Fibroblast of upper back skin (primary cell): ENCODE measurements at regions not wholly inside any gene's neighbourhood (a gene's known extent, or its start where the extent isn't known, plus 50 kb on each side); places are given as distances from the start of the nearest gene placed in this dataset.
"Not testable (repeated sequence)": the region's sequence is repeated elsewhere in the genome, so short reads cannot be mapped to it uniquely, and the experiment has no call there.

Experiments
- DNase-seq: peaks from one replicate; pipeline ENCODE4 v3.0.0-alpha.2; 2013

DNA sequence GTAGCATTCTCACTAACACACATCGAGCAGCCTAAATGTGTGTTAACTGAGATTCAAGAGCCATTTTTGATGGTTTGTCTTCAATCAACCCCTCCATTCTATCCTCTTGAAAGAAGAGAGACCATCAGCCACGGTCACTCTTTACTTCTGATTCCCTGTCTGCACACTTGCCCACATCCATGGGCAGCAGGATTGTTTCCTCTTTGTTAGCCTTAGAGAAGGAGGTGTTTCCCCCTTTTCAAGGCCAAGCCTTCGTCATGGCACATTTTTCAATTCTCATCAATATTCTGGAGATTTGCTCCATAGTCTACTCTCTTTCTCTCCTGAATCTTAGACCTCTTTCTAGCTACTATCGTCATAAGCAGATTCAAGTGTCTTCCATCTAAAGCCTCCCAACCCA is 522.4 kb upstream of the NAALADL2 start:
- no peak for DNase-seq

DNA sequence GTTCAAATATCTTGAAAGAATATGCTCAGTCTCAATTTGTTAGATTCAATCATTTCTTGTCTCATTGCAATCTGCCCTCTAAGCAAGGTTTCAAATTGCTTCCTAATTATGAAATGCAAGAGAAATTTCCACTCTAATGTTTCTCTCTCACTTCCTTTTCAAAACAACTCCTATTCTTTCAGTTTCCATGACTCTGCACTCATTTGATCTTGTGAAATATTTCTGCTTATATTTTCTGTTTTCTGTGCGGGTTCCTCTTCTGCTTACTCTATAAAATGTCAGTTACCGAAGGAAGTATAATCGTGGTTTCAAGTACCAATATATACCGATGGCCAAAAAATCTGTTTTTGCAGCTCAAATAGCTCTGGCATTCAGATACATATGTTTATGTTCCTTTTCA is 521.9 kb upstream of the NAALADL2 start:
- DNase-seq: no peak

DNA sequence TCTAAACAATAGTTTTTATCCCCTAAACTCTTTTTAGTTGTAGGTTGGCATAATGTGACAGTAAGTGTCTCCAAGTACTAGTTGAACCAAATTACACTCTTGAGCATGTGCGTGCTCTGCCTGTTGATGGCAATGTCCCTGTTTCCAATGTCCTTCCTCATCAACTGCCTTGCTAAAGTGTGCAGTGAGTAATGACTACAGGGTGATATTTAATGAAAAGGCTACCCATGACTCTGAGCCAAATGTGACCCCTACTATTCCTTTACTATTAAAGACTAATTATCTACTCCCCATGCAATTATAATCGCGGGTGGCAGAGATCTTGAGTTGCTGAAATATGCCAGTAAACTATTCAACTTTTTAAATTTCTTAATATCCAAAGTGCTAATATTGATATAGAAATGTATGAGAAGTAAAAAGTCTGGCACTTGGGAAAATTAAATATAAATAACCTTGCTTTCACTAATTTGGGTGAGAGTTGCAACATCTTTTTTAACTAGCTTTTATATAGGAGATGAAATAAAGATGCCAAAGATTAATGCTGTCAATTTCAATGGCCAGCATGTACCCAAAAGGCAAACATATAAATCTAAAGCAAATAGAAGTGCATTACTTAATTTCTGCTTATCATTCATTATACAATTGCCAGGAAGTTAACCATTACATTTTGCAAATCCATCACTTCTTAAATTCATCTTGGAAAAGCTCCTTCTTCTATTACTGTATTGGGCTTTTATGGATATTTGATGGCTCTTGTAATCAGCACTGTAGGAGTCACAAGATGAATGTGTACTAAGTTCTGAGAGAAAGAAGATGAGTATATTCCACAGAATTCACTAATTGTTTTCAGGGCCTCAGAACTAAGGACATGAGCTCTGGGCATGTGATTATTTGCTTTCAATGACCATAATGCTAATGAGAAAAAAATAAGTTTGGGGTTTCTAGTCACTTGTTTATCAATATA is 518.2 kb upstream of the NAALADL2 start:
- no peak for DNase-seq

GRCh38 chr3:174342171-174342570 is 517.0 kb upstream of the NAALADL2 start:
- DNase-seq: peak; percentile 77

DNA sequence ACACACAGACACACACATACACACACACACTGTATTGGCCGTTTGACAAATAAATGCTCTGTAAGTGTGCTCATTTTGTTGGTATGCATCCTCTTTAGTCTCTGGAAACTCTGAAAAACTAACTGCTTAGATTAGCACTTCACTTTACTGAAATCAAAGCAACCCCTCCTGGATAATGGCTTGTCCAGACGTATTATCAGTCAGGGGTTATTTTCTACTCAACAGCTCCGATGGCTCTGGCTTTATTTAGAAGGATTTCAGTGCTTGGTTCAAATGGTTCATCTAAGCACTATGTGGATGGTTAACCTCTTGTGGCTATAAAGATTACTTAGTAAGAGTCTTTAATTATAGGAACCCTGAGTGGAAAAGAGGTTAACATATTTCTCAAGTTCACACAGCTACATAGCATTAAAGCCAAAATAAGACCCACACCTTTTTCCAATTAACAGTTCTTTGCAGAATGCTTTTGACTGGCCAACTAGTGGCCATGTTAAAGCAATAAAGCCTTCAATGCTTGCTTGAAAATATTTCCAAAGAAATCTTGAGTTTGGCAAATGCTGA is 516.1 kb upstream of the NAALADL2 start:
- DNase-seq: peak; percentile 83

DNA sequence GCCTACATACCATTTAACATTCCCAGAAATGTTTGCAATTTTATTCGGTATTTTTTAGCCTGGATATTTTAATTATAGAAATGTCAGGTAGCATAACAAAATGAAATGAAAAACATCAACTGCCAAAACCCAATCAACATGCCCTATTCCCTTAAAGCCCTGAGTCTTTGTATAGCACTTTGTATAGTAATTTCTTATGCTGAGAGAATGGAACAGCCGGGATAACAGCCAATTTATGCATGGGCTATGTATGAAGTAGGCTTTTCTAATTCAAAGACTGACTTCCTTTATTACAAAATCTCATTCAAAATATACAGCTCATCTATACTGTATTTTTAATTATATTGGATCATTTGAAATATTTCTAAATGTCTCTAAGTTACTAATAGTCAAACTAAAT is 513.0 kb upstream of the NAALADL2 start:
- DNase-seq: no peak

DNA sequence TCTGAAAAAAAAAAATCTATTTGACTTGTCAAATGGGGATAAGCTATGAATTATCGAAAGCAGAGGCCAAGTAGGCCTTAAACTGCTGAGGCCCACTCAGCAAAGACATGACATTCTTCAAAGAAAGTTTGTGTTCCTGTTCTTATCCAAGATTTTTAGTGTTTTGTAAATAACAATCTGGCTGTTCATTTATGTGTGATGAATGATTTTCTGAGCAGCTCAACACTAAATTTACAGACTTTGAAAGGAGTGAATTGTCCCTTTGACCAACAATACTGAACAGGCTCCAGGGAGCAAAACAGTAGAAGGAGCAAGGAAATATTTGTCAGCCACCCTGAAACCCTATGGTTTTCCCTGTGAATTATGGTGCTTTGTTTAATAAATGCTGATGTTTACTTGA is 512.6 kb upstream of the NAALADL2 start:
- no peak for DNase-seq

- DNase-seq: no peak
These were observed 511.5 kb upstream of the NAALADL2 start for GRCh38 chr3:174347474-174348138.

DNA sequence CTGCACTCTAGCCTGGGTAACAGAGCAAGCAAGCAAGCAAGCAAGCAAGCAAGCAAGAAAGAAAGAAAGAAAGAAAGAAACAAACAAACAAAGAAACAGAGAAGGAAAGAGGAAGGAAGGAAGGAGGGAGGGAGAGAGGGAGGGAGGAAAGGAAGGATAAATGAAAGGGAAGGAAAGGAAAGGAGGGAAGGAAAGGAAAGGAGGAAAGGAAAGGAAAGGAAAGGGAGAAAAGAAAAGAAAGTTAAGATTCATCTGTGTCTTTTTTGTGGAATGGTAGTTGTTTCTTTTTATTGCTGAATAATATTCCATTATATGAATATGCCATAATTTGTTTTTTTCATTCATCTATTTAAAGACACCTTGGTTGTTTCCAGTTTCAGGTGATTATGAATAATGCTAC is 506.9 kb upstream of the NAALADL2 start:
- DNase-seq: no peak

- peak; percentile 42 for DNase-seq
These were observed 503.6 kb upstream of the NAALADL2 start for GRCh38 chr3:174355505-174355904.

DNA sequence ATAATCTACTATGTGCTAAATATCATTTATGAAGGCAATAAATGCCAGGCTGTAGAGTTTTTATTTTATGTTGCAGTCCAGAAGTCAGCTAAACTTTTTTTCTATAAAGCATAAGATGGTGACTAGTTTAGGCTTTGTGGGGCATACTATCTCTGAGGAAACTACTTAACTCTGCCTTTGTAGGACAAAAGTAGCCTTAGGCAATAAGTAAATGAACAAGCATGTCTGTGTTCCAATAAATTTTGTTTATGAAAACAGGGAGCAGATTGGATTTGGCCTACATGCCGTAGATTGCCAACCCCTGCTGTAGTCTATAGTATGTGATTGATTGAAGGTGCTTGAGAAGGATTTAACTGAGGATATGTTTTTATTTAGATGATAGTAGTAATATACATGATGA is 502.5 kb upstream of the NAALADL2 start:
- no peak for DNase-seq

DNA sequence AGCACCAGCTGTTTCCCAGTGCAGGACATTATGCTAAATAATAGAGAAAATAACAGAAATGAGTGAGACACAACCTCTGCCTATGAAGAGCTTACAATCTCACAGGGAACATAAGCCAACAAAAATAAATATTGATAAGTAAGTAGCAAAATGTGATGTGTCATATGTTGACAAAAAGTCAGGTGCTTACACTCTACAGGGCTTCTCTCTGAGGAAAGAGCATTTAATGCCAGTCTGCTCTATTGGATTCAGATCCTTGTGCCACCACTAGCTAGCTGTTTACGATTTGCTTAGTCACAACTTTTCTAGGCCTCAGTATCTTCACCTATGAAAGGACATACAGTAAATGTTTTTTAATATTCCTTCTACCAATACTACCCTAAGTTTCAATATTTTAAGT is 500.9 kb upstream of the NAALADL2 start:
- DNase-seq: no peak

DNA sequence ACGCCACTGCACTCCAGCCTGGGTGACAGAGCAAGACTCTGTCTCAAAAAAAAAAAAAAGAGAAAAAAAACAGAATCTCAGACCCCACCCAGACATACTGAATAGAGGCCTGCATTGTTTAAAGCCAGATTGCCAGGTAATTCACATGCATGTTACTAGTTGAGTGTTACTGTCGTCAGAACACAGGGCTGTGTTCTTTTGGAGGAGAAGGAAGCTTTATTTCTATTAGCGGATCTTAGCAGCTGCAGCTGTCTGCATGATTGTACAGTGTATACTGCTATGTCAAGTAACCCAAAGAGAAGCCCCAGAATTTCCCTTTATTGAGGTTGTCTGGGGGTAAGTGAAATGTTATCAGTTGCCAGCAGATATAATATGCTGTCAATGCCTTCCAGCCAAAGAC is 496.6 kb upstream of the NAALADL2 start:
- no peak for DNase-seq

DNA sequence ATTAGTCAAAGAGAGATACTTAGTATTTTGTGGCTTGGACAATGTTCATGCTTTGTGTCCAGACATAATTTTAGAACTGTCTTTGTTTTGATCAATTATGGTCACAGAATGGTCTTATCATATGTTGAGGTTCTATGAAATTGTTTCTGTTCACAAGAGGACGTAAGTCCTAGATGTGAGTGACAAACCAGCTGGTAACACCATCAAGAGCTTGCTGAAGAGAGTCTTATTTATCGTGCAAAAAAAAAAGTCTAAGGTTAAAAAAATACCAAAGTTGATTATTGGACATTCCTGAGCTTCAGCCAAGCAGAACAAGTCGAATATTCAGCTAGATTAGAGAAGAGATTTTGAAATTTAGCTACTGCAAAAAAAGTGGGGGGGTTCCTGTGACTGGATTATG is 495.9 kb upstream of the NAALADL2 start:
- peak; percentile 25 for DNase-seq

- no peak for DNase-seq
These were observed 493.3 kb upstream of the NAALADL2 start for GRCh38 chr3:174365796-174366195.

GRCh38 chr3:174366904-174367303 is 492.2 kb upstream of the NAALADL2 start:
- not testable (repeated sequence) for DNase-seq

DNA sequence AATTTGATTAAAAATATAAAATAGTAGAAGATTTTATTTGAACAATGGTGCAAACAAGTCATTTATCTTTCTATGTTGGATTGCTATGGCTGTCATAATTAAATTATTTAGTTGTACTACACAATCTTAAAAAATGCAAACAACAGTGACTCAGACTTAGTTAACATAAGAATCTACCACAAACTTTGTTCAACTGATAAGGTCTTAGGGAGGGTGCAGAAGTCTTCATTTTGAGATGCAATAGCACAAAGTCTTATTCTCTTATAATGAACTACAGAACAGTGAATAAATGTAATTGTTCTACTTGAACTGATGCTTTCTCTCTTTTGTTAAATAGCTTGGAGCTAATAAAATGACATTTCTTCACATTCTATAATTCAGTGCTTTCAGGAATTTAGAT is 482.8 kb upstream of the NAALADL2 start:
- no peak for DNase-seq

GRCh38 chr3:174377096-174377495 is 482.0 kb upstream of the NAALADL2 start:
- no peak for DNase-seq

- no peak for DNase-seq
These were observed 481.4 kb upstream of the NAALADL2 start for GRCh38 chr3:174377684-174378083.

GRCh38 chr3:174382878-174383277 is 476.3 kb upstream of the NAALADL2 start:
- DNase-seq: no peak

DNA sequence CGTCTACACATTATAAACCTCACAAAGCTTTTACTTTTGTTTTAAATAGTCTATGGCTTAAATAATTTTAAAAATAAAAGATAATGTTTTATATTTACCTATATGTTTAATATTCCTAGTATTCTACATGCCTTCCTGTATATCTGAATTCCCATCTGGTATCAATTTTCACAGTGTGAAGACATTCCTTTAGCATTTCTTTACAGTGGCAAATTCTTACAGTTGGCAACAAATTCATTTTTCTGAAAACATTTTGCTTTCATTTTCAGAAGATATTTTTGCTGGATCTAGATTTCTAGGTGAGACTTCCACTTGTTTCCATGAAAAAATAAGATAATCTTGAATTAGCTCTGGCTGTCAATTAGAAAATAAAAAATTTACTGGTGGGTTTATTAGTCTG is 471.4 kb upstream of the NAALADL2 start:
- DNase-seq: peak; percentile 67

GRCh38 chr3:174397848-174398247 is 461.3 kb upstream of the NAALADL2 start:
- peak; percentile 44 for DNase-seq

GRCh38 chr3:174398761-174399160 is 460.4 kb upstream of the NAALADL2 start:
- DNase-seq: no peak

DNA sequence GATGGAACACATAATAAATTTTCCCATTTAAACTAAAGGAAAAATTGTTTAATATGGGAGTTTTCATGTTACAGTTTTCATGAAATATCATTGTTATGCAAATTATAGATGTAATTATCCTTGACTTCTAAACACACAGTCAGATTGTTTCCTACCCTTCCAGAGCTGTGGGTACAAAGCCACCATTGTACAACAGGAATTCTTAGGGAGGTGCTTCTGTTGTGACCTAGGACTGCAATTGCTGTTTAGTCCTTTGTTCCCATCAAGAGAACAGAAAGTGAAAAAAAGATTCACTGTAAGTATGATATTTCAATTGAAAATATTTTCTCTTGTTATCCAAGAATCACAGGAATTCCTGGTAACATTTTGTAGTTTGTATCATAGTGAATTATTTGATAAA is 455.3 kb upstream of the NAALADL2 start:
- no peak for DNase-seq
